IMR-90 (cell line): ENCODE measurements at regions not wholly inside any gene's neighbourhood (a gene's known extent, or its start where the extent isn't known, plus 50 kb on each side); places are given as distances from the start of the nearest gene placed in this dataset.

Source experiments
- ATAC-seq: fragments of 200-7000 bp; cut with Tn5 transposase; 2 replicates; pipeline ENCODE4 v1.9.1; 2020; ENCODE audit warnings: low read depth, mild to moderate bottlenecking, moderate library complexity
- BruUV-seq: library from RNA; stranded (reverse); fragments of 400-500 nt; replicated peaks from 2 replicates; lab custom pipeline; 2021; lab: Mats Ljungman, UMichigan
- CTCF ChIA-PET: fragments of 300-600 bp; formaldehyde crosslinking; extraction: SDS; loops from one replicate; lab custom pipeline; 2021; ENCODE audit warnings: antibody characterized with exemption; lab: Yijun Ruan, JAX
- POLR2A ChIA-PET: fragments of 300-600 bp; sonication (Branson Sonifier 250); formaldehyde crosslinking; loops from one replicate; lab custom pipeline; 2022; ENCODE audit warnings: antibody characterized with exemption; ENCODE audit not compliant: unreplicated experiment; lab: Charles Lee
- DNase-seq: peaks from one replicate; pipeline ENCODE4 v3.0.0; 2013
- H2AFZ ChIP-seq: replicated peaks from 2 replicates; pipeline ENCODE3; 2013; ENCODE audit warnings: low read length, mild to moderate bottlenecking; ENCODE audit not compliant: poor library complexity
- H2AK5ac ChIP-seq: 2 replicates; pipeline ENCODE4 v1.6.1; 2013; ENCODE audit warnings: low read depth, low read length, inconsistent platforms
- H2AK9ac ChIP-seq: replicated peaks from 2 replicates; pipeline ENCODE3; 2013; ENCODE audit warnings: mild to moderate bottlenecking, low read depth, low read length, moderate library complexity; ENCODE audit not compliant: poor library complexity
- H2BK120ac ChIP-seq: 2 replicates; pipeline ENCODE4 v1.6.1; 2013; ENCODE audit warnings: low read depth, low read length, inconsistent platforms
- H2BK15ac ChIP-seq: 3 replicates; pipeline ENCODE4 v1.6.1; 2013; ENCODE audit warnings: low read depth, low read length, inconsistent platforms
- H2BK20ac ChIP-seq: 2 replicates; pipeline ENCODE4 v1.6.1; 2013; ENCODE audit warnings: low read depth, mild to moderate bottlenecking, inconsistent platforms, low read length, moderate library complexity
- H2BK5ac ChIP-seq: 2 replicates; pipeline ENCODE4 v1.6.1; 2013; ENCODE audit warnings: mild to moderate bottlenecking, low read depth, low read length, inconsistent platforms; ENCODE audit not compliant: poor library complexity, severe bottlenecking
- H3K14ac ChIP-seq: replicated peaks from 2 replicates; pipeline ENCODE4 v1.6.1; 2013; ENCODE audit warnings: low read depth, low read length, inconsistent platforms
- H3K18ac ChIP-seq: 2 replicates; pipeline ENCODE4 v1.6.1; 2013; ENCODE audit warnings: low read depth, low read length, control low read depth
- H3K23ac ChIP-seq: 2 replicates; pipeline ENCODE4 v1.6.1; 2013; ENCODE audit warnings: low read depth, low read length, inconsistent platforms
- H3K27ac ChIP-seq: 2 replicates; pipeline ENCODE4 v1.5.1; 2013; ENCODE audit warnings: mild to moderate bottlenecking, control low read depth, low read length; ENCODE audit not compliant: insufficient read depth
- H3K27me3 ChIP-seq: 2 replicates; pipeline ENCODE4 v1.6.1; 2013; ENCODE audit warnings: low read length; ENCODE audit not compliant: control insufficient read depth, insufficient read depth
- H3K36me3 ChIP-seq: 2 replicates; pipeline ENCODE4 v1.6.1; 2013; ENCODE audit warnings: low read length, mixed read lengths; ENCODE audit not compliant: control insufficient read depth, insufficient read depth
- H3K4ac ChIP-seq: 2 replicates; pipeline ENCODE4 v1.6.1; 2013; ENCODE audit warnings: low read depth, low read length, inconsistent platforms
- H3K4me1 ChIP-seq: 2 replicates; pipeline ENCODE4 v1.6.1; 2013; ENCODE audit warnings: low read length, mixed read lengths; ENCODE audit not compliant: control insufficient read depth, insufficient read depth
- H3K4me2 ChIP-seq: 2 replicates; pipeline ENCODE4 v1.6.1; 2013; ENCODE audit warnings: low read depth, mild to moderate bottlenecking, control low read depth, low read length, moderate library complexity
- H3K4me3 ChIP-seq: 2 replicates; pipeline ENCODE4 v1.5.1; 2013; ENCODE audit warnings: low read depth, mild to moderate bottlenecking, control low read depth, low read length, moderate library complexity; ENCODE audit not compliant: insufficient read depth
- H3K56ac ChIP-seq: 2 replicates; pipeline ENCODE4 v1.6.1; 2013; ENCODE audit warnings: low read length, inconsistent platforms; ENCODE audit not compliant: insufficient read depth; ENCODE audit errors: extremely low read depth
- H3K79me1 ChIP-seq, 2 experiments: 2 replicates each; pipeline ENCODE4 v1.6.1; 2013; ENCODE audit warnings: low read length in 2 of 2, inconsistent platforms in 1 of 2, low read depth in 1 of 2
- H3K9ac ChIP-seq: 2 replicates; pipeline ENCODE4 v1.6.1; 2013; ENCODE audit warnings: low read depth, low read length, control low read depth
- H3K9me1 ChIP-seq: 2 replicates; pipeline ENCODE4 v1.6.1; 2013; ENCODE audit warnings: low read length, inconsistent platforms; ENCODE audit not compliant: insufficient read depth
- H3K9me3 ChIP-seq: 2 replicates; pipeline ENCODE4 v1.6.1; 2013; ENCODE audit warnings: low read length; ENCODE audit not compliant: control insufficient read depth, insufficient read depth
- H4K20me1 ChIP-seq: 2 replicates; pipeline ENCODE4 v1.6.1; 2013; ENCODE audit warnings: low read length, inconsistent platforms; ENCODE audit not compliant: insufficient read depth
- H4K5ac ChIP-seq: 2 replicates; pipeline ENCODE4 v1.6.1; 2013; ENCODE audit warnings: mild to moderate bottlenecking, low read depth, low read length, control low read depth
- H4K8ac ChIP-seq, 2 experiments: 2 replicates each; pipeline ENCODE4 v1.6.1; 2013; ENCODE audit warnings: low read depth in 2 of 2, low read length in 2 of 2, control low read depth in 1 of 2, inconsistent platforms in 1 of 2
- H4K91ac ChIP-seq: 2 replicates; pipeline ENCODE4 v1.6.1; 2013; ENCODE audit warnings: low read depth, low read length, inconsistent platforms; ENCODE audit not compliant: insufficient read depth
- BHLHE40 ChIP-seq: fragments of 150-350 bp; IDR thresholded peaks from 2 replicates; pipeline ENCODE4 v1.6.1; 2016; ENCODE audit warnings: mild to moderate bottlenecking, low read depth, low read length
- CEBPB ChIP-seq: IDR thresholded peaks from 2 replicates; pipeline ENCODE4 v1.6.1; 2012; ENCODE audit warnings: low read depth, low read length, improper control_type of control experiment
- CHD1 ChIP-seq: IDR thresholded peaks from 2 replicates; pipeline ENCODE4 v1.6.1; 2012; ENCODE audit warnings: low read depth, low read length, improper control_type of control experiment
- FOS ChIP-seq: fragments of 150-350 bp; IDR thresholded peaks from 2 replicates; pipeline ENCODE4 v1.6.1; 2016; ENCODE audit warnings: low read depth, low read length
- MAFK ChIP-seq: IDR thresholded peaks from 2 replicates; pipeline ENCODE4 v1.6.1; 2012; ENCODE audit warnings: low read depth, low read length, improper control_type of control experiment
- MAZ ChIP-seq: IDR thresholded peaks from 2 replicates; pipeline ENCODE4 v1.6.1; 2012; ENCODE audit warnings: low read depth, mild to moderate bottlenecking, low read length, improper control_type of control experiment, moderate library complexity, borderline replicate concordance
- MXI1 ChIP-seq: IDR thresholded peaks from 2 replicates; pipeline ENCODE4 v1.6.1; 2012; ENCODE audit warnings: low read depth, mild to moderate bottlenecking, low read length, moderate library complexity, borderline replicate concordance
- RAD21 ChIP-seq: IDR thresholded peaks from 2 replicates; pipeline ENCODE4 v1.6.1; 2012; ENCODE audit warnings: low read length, improper control_type of control experiment
- RFX5 ChIP-seq: IDR thresholded peaks from 2 replicates; pipeline ENCODE4 v1.8.0; 2012; ENCODE audit warnings: low read depth, mild to moderate bottlenecking, low read length, moderate library complexity
- WGBS, 2 experiments: methylation state at CpG; one replicate each; pipeline versions ENCODE4 v1.1.5 to v1.1.7; 2013; ENCODE audit warnings: missing lambda C conversion rate in 2 of 2; ENCODE audit not compliant: insufficient read length in 1 of 2; ENCODE audit errors: extremely low coverage in 2 of 2; 5-methylcytosine and 5-hydroxymethylcytosine counted together
- dilution Hi-C: fragments of 300-500 bp; cut with HindIII; formaldehyde crosslinking; loops from one replicate; pipeline ENCODE4 v1.14.3; 2018; ENCODE audit warnings: low sequenced_read_pairs; ENCODE audit not compliant: unreplicated experiment
- in situ Hi-C: fragments of 300-500 bp; cut with MboI; formaldehyde crosslinking; loops from 3 replicates; pipeline ENCODE4 v1.14.3; 2019; ENCODE audit warnings: low sequenced_read_pairs, inconsistent platforms, mixed read lengths
- intact Hi-C: fragments of 100-400 bp; cut with micrococcal nuclease; formaldehyde crosslinking; loops from 2 replicates; pipeline ENCODE4 v1.10.0; 2022
- TF ChIP-seq, protein P1 (sequence below): conservative IDR thresholded peaks from 2 replicates; pipeline ENCODE4 v1.5.1; 2012; ENCODE audit warnings: mild to moderate bottlenecking, low read depth, low read length, improper control_type of control experiment

DNA sequence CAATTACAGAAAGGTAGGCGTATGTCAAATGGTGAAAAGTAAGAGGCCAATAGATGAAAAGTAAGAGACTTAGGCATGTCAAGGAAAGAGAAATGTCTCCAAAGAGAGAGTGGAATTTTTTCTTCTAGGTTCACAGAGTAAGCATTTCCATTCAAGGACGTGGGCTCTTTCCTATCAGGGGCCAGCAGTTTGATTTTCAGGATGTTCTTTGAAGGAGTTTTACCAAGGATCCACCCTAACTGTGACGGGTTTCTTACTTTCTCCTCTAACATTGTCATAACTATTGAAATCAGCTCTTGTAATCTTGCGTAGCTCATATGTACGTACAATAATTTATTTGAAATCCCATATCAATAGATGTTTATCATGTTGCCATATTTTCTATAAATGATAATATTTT lies 2112.2 kb upstream of the RAG2 start:
- no peak overlapping the region for H2BK20ac ChIP-seq
- no TSS peak for BruUV-seq
- H3K9me3 ChIP-seq: 0 out of 2 replicates have a peak, but pooled peaks cover 2% of the 10 kb centered on the region
- no peaks in the 10 kb centered on the region for H3K27me3 ChIP-seq
- H3K4ac ChIP-seq: no peak overlapping the region
- TF ChIP-seq MAFK (no peak), CEBPB (no peak), RFX5 (no peak), CHD1 (no peak), RAD21 (no peak), BHLHE40 (no peak), MAZ (no peak), FOS (no peak), MXI1 (no peak)
- TF ChIP-seq, protein P1, sequence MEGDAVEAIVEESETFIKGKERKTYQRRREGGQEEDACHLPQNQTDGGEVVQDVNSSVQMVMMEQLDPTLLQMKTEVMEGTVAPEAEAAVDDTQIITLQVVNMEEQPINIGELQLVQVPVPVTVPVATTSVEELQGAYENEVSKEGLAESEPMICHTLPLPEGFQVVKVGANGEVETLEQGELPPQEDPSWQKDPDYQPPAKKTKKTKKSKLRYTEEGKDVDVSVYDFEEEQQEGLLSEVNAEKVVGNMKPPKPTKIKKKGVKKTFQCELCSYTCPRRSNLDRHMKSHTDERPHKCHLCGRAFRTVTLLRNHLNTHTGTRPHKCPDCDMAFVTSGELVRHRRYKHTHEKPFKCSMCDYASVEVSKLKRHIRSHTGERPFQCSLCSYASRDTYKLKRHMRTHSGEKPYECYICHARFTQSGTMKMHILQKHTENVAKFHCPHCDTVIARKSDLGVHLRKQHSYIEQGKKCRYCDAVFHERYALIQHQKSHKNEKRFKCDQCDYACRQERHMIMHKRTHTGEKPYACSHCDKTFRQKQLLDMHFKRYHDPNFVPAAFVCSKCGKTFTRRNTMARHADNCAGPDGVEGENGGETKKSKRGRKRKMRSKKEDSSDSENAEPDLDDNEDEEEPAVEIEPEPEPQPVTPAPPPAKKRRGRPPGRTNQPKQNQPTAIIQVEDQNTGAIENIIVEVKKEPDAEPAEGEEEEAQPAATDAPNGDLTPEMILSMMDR: no peak
- no peak overlapping the region for H2BK15ac ChIP-seq
- dilution Hi-C loops: no loop called here
- H4K20me1 ChIP-seq: no peaks in the 10 kb centered on the region
- H2AFZ ChIP-seq: no peak overlapping the region
- ChIA-PET POLR2A (no interaction called here), CTCF (no interaction called here)
- no peak overlapping the region for H3K23ac ChIP-seq
- intact Hi-C loops: no loop called here
- no peak overlapping the region for H3K4me3 ChIP-seq
- H2BK5ac ChIP-seq: no peak overlapping the region
- H2BK120ac ChIP-seq: no peak overlapping the region
- no peak overlapping the region for H3K14ac ChIP-seq
- no peak overlapping the region for H4K8ac ChIP-seq
- H3K4me1 ChIP-seq: no peaks in the 10 kb centered on the region
- no CpG with 5 or more reads among the region's 5 CpGs for WGBS, 2 experiments
- no peaks in the 10 kb centered on the region for H3K79me1 ChIP-seq
- no peak overlapping the region for H2AK5ac ChIP-seq
- no peak overlapping the region for H4K5ac ChIP-seq
- no peak overlapping the region for H2AK9ac ChIP-seq
- DNase-seq: no peak
- in situ Hi-C loops: no loop called here
- H3K9me1 ChIP-seq: no peaks in the 10 kb centered on the region
- H3K27ac ChIP-seq: no peak overlapping the region
- no peak overlapping the region for H3K9ac ChIP-seq
- no peak overlapping the region for H4K91ac ChIP-seq
- no peak overlapping the region for H3K56ac ChIP-seq
- H3K36me3 ChIP-seq: no peaks in the 10 kb centered on the region
- no peak overlapping the region for H3K4me2 ChIP-seq
- no peak for ATAC-seq
- H3K18ac ChIP-seq: no peak overlapping the region
